NCI-H1694 treated with DMSO at 0.1 percent for 48 hours (cell line): ENCODE measurements at regions not wholly inside any gene's neighbourhood (a gene's known extent, or its start where the extent isn't known, plus 50 kb on each side); places are given as distances from the start of the nearest gene placed in this dataset.
"Not testable (repeated sequence)": the region's sequence is repeated elsewhere in the genome, so short reads cannot be mapped to it uniquely, and the experiment has no call there.

Experiments used
- DNase-seq: peaks from one replicate; lab custom pipeline; 2025; lab: John Stamatoyannopoulos, UW

DNA sequence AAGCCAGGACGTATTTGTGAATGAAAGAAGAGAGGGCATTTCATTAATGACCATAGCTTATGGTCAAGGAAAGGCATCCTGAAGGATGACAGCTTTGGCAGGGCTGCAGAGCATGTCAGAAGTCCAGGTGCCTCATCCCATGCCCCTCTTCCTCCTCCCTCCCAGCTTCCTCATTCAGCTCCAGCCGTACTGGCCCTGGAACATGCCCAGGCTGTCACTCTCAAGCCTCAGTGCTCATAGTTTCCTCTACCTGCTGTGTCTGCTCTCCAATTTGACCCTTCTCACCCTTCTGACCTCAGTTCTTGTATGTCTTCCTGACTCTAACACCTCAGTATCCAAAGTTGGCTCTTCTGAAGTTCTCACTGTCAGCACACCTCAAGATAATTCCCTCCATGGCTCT lies 695.8 kb upstream of the HS6ST1 start:
- no peak for DNase-seq

- no peak for DNase-seq
Observed at GRCh38 chr2:129015397-129016285, 697.0 kb upstream of the HS6ST1 start.

- no peak for DNase-seq
Observed at GRCh38 chr2:129016972-129017371, 698.3 kb upstream of the HS6ST1 start.

DNA sequence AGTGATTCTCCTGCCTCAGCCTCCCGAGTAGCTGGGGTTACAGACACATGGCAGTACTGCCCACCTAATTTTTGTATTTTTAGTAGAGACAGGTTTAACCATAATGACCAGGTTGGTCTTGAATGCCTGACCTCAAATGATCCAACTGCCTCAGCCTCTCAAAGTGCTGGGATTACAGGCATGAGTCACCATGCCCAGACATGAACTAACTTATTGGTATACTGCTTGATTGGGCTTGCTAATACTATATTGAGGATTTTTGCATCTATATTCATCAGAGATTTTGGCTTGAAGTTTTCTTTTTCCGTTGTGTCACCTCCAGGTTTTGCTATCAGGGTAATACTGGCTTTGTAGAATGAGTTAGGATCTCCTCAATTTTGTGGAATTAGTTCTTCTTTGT lies 706.1 kb upstream of the HS6ST1 start:
- no peak for DNase-seq

- DNase-seq, result no peak
Observed at GRCh38 chr2:129035992-129036391, 717.3 kb upstream of the HS6ST1 start.

- not testable (repeated sequence) for DNase-seq
Observed at GRCh38 chr2:129043677-129044076, 725.0 kb upstream of the HS6ST1 start.

GRCh38 chr2:129046475-129046874 lies 727.8 kb upstream of the HS6ST1 start:
- not testable (repeated sequence) for DNase-seq

- DNase-seq, result no peak
Observed at GRCh38 chr2:129050101-129050500, 731.4 kb upstream of the HS6ST1 start.

DNA sequence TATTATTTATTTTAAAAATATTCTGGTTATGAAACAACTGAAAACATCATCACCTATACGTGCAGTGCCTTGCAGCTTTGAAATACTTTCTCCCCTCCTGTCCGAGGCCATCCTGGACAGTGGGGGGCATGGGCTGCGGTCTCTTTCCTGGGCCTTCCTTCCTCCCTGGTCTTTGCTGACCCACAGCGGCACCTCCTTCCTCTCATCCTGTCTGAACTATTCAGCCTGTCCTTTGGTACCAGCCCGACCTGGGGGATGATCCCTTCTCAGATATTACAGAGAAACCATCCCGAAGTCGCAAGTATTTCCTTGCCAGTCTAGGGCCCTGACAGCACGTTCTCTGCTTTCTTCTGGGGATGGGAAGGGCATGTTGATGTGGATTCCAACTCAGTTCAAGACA lies 736.6 kb upstream of the HS6ST1 start:
- no peak for DNase-seq

- DNase-seq, result no peak
Observed at GRCh38 chr2:129055824-129056223, 737.2 kb upstream of the HS6ST1 start.

DNA sequence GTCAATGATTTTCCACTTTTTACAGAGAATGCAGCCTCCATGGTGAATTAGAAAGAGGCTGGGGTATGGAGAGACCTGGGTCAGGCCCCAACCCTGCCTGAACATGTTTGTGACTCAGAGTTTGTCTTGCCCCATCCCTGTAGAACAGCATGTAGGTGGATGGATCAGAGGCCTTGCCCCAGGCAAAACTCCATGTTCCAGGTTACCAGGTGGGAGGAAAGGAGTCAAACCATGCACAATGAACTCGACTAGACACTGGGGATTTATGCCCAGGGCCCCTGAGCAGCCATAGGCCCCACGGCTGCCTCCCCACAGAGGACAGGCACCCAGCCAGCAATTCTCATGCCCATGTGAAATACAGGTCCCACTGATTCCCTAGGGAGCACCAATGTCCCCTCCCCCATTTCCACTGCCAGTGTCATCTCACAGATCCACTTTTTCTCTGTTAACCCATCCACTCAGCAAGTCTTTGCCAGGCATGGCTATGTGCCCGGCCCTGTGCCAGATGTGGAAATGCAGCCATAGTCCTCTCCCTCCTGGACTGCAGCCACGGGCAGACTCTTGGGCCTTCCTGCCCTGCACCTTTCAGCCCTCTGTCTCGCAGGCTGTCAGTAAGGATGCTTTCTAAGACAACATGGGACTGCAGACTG lies 737.8 kb upstream of the HS6ST1 start:
- DNase-seq, result no peak

DNA sequence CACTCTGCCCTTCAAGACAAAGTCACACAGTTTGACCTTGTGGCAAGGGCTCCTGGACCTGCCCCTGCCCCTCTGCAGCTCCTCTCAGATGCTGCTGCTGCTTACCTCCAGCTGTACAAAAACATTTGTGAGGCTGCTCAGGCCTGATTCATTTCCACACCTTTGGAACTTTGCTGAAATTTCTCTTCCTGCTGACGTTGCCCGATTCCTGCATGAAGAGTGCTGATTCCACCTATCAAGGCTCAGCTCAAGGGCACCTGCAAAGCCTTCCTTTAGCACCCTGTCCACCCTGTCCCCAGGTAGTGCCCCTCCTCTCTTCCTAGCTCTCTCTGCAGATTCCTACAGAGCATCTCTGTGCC lies 738.3 kb upstream of the HS6ST1 start:
- no peak for DNase-seq

GRCh38 chr2:129058981-129059380 lies 740.3 kb upstream of the HS6ST1 start:
- DNase-seq, result no peak

GRCh38 chr2:129059476-129059875 lies 740.8 kb upstream of the HS6ST1 start:
- DNase-seq, result no peak

DNA sequence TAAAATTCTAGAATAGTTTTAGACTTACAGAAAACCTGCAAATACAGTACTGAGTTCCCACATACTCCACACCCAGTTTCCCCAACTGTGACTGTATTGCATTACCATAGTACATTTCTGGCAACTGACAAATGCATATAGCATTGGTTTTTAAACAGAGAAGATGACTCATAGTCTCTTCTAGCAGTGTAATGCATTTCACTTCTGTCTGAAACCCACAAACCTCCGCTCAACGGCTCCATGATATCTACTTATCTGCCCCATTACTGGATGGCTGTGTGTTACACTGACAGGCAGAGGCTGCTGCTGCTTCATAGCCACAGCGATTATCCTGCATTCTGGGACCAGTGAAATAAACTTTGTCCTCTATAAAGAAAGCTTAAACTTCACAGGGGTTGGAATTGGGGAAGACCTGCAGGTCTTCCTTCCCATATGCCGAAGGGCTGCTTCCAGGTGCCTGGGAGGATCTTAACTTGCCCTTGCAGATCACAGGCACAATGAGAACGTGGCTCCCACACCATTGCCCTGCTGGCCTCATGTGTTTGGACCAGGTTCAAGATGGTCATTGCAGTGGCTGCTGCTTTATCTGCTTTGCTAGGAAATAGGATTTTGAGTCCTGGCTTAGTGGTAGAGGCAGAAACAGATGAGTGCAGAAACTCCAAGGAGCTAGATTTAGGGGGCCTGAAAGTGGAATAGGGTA lies 742.6 kb upstream of the HS6ST1 start:
- DNase-seq, result no peak

DNA sequence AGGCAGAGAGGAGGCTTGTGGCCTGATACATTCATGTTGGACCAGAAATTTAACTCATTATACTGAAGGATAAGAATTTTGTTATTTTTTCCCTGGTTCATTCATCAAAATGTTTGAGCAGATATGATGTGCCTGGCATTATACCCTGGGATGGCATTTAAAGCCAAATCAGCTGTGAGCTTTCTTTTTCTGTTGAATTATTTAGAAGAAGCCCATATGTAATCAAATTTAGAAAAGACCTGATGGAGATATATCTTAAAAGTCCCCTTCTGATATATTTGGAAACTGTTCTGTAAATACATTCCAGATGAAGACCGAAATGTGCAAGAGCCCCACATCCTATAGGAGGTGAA lies 743.1 kb upstream of the HS6ST1 start:
- no peak for DNase-seq

DNA sequence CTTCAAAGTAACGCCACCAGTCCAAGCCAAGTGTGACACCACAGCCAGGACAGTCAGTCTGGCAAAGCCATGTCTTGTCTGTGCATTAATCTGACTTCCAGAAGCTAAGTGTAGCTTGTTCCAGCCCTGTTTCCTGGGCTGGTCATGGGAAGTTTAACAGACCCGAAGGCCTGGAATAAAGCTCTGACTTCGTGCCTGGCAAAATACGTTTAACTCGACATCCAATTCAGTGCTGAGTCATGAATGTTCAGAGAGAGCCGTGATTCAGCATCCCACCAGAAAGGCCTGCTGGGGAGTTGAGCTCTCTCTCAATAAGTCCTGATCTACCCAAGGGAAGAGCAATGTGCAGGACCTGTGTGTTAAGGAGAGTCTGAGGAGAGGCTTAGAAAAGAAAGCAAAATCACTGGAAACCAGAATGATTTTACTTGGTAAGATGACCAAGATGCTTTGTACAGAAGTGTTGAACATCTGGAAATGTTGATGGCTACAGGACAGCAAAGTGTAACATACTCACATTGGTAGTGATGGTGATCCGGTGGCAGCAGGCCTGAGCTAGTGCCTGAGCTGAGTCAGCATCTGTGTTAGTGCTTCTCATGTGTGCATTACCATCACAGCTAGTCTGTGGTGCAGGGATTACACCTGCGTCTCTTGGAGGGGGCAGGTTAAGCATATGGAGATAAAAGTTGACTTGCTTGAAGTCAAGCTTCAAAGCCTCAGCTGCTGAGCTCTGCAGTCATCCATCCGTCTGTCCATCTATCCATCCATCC lies 743.7 kb upstream of the HS6ST1 start:
- DNase-seq, result no peak

- DNase-seq, result no peak
Observed at GRCh38 chr2:129067070-129067469, 748.4 kb upstream of the HS6ST1 start.

DNA sequence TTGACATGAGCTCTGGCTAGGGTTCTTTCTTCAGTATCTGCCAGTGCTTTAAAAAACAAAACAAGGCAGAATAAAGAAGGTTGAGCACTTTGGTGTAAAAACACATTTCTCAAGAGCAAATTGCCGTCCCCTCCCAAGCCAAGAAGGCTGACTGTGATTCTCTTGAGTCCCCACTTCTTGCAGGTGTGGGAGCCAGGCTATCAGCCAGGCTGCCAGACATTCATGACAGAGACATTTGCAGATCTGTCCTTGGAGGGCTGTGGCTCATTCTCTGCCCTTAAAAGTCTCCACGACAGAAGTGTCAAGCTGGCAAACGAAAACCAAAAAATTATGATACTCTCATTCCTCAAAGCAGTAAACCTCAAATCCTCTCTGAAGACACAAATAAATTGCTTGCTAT lies 749.3 kb upstream of the HS6ST1 start:
- DNase-seq, result no peak

DNA sequence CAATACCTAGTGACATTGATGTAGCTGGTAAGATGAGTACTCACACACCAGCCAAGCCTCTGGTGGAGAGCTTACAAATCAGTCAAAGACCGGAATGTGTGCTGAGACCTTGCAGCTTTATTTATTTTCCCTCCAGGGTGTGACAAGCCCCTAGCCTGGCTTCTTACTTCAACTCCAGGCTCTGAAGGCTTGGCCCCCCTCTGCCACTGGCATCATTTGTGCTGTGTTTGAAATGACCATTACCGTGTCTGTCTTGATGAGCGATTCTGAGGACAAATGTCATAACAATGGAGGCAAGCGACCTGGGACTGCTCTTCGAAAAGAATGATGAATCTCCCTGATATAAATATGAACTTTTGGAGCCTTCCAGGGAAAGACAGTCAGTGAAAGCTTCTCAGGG lies 749.9 kb upstream of the HS6ST1 start:
- no peak for DNase-seq

DNA sequence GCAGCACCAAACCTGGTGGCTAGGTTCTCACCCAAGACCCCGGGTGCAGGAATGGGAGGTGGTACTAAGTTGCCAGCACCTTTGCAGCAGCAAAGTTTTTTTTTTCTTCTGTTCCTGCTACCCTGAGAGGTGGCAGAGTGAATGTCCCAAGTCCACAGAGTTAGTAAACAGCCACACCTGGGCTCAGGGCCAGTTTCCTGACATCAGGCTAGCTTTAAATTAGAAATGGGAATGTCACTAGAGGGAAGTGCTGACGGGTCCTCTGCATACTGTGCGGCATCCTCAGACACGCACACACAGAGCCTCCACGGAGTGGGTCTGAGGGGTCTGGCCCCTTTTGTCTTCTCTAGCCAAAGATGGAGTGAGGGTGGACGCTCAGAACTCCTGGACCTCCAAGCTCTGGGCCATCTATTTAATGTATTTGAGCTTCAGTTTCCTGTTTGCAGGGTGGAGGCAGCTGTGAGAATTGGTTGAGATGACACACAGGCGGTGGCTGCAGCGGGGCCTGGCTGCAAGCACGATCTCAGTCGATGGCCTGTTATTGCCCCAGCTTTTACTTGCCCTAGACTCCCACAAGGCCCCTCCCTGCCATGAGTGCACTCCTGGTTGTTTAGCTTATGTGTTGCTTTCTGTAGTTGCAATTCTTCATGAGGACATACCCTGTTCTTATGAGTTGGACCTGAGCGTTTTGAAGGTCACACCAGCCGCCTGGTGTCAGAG lies 751.4 kb upstream of the HS6ST1 start:
- DNase-seq, result no peak

DNA sequence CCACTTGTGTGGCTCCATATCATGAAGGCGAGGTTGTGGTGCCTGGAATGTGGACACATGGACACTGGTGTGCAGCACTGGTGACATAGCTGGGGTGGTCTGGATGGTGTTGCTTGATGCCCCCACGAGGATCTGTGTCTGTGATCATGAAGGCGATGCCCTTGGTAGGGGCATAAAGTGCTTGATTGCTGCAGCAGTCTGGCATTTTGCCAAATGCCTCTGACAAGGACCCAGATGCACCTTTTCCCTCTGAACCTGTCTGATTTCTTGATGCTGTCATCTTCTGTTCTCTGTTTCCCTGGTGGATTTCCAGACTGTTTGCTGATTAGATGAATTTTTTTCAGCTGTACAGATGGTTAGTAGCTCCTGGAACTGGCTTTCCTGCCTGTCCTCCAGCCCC lies 752.0 kb upstream of the HS6ST1 start:
- peak; percentile 25 for DNase-seq
